PC-3 (cell line): ENCODE measurements at regions not wholly inside any gene's neighbourhood (a gene's known extent, or its start where the extent isn't known, plus 50 kb on each side); places are given as distances from the start of the nearest gene placed in this dataset.

Experiments
- CTCF ChIP-seq: fragments of 300-600 bp; sonication (generic); conservative IDR thresholded peaks from 2 replicates; pipeline ENCODE4 v1.5.1; 2017; ENCODE audit warnings: antibody characterized with exemption, low read depth, mild to moderate bottlenecking, low read length
- EZH2 ChIP-seq: fragments of 300-600 bp; sonication (generic); IDR thresholded peaks from one replicate; pipeline ENCODE4 v1.6.1; 2017; ENCODE audit warnings: antibody characterized with exemption, mild to moderate bottlenecking, low read length; ENCODE audit not compliant: unreplicated experiment
- EZH2phosphoT487 ChIP-seq: fragments of 300-600 bp; sonication (generic); IDR thresholded peaks from 2 replicates; pipeline ENCODE4 v1.6.1; 2018; ENCODE audit warnings: mild to moderate bottlenecking, antibody characterized with exemption, low read length, borderline replicate concordance

GRCh38 chr1:60563777-60564535 is 490.4 kb upstream of the C1orf87 start:
- TF ChIP-seq CTCF (no peak), EZH2 (no peak), EZH2phosphoT487 (no peak)
